Activated B cell treated with CpG ODN at 0.5 μM for 24 hours (primary cell): ENCODE measurements at regions not wholly inside any gene's neighbourhood (a gene's known extent, or its start where the extent isn't known, plus 50 kb on each side); places are given as distances from the start of the nearest gene placed in this dataset.

ENCODE experiments used
- ATAC-seq: fragments of 200-7000 bp; cut with Tn5 transposase; one replicate; pipeline ENCODE4 v1.10.0; 2021; ENCODE audit warnings: low read depth, mild to moderate bottlenecking, moderate library complexity
- CTCF ChIA-PET: fragments of 350-600 bp; sonication (Branson Sonifier 250); formaldehyde crosslinking; loops from one replicate; lab custom pipeline; 2021; ENCODE audit warnings: antibody characterized with exemption; lab: Charles Lee
- POLR2A ChIA-PET: fragments of 350-600 bp; sonication (Branson Sonifier 250); formaldehyde crosslinking; loops from one replicate; lab custom pipeline; 2021; ENCODE audit warnings: antibody characterized with exemption; lab: Charles Lee
- DNase-seq: peaks from one replicate; pipeline ENCODE4 v3.0.0; 2022
- H3K27ac Mint-ChIP-seq: one replicate; pipeline ENCODE4 v1.8.0; 2020; ENCODE audit warnings: mixed read lengths
- H3K27me3 Mint-ChIP-seq: one replicate; pipeline ENCODE4 v1.8.0; 2021; ENCODE audit warnings: mixed read lengths
- H3K36me3 Mint-ChIP-seq: one replicate; pipeline ENCODE4 v1.8.0; 2021; ENCODE audit warnings: low read depth, mixed read lengths
- H3K4me1 Mint-ChIP-seq: one replicate; pipeline ENCODE4 v1.8.0; 2021; ENCODE audit warnings: mixed read lengths
- H3K4me3 Mint-ChIP-seq: one replicate; pipeline ENCODE4 v1.8.0; 2020; ENCODE audit warnings: mild to moderate bottlenecking, mixed read lengths
- H3K9me3 Mint-ChIP-seq: one replicate; pipeline ENCODE4 v1.8.0; 2020; ENCODE audit warnings: mixed read lengths
- intact Hi-C: fragments of 100-400 bp; cut with micrococcal nuclease; formaldehyde crosslinking; loops from one replicate; pipeline ENCODE4 v1.15.1; 2024
- TF ChIP-seq, protein P1 (sequence below): fragments of 200-600 bp; IDR thresholded peaks from one replicate; pipeline ENCODE4 v1.8.0; 2022; ENCODE audit warnings: antibody characterized with exemption, mild to moderate bottlenecking

DNA sequence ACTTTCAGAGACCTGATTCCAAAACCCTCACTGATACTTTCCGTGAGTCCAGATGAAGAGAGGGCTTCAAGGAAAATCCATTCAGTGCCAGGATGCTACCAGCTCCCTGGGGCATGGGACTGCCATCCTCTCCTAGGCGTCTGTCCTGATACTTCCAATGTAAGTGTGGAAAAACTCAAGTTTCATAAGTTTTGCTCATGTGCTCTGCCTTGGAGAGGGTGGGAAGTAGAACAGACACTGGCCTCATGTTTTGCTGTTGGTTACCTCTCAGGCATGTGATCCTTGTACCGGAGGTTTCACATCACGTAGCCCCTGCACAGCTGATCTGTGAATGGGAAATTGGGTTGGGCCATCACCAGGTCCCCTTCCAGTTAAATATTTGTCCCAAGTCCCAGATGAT lies 517.1 kb downstream of the RPS24 start:
- Mint-ChIP-seq H3K9me3 (peaks cover 2% of the 10 kb centered on the region), H3K4me3 (no peak overlapping the region), H3K4me1 (no peaks in the 10 kb centered on the region), H3K36me3 (no peaks in the 10 kb centered on the region), H3K27ac (no peak overlapping the region), H3K27me3 (peaks cover 16% of the 10 kb centered on the region)
- intact Hi-C loops: no loop called here
- ATAC-seq: no peak
- no peak for DNase-seq
- POLR2A ChIA-PET: no interaction called here
- CTCF ChIA-PET: no interaction called here
- TF ChIP-seq, protein P1, sequence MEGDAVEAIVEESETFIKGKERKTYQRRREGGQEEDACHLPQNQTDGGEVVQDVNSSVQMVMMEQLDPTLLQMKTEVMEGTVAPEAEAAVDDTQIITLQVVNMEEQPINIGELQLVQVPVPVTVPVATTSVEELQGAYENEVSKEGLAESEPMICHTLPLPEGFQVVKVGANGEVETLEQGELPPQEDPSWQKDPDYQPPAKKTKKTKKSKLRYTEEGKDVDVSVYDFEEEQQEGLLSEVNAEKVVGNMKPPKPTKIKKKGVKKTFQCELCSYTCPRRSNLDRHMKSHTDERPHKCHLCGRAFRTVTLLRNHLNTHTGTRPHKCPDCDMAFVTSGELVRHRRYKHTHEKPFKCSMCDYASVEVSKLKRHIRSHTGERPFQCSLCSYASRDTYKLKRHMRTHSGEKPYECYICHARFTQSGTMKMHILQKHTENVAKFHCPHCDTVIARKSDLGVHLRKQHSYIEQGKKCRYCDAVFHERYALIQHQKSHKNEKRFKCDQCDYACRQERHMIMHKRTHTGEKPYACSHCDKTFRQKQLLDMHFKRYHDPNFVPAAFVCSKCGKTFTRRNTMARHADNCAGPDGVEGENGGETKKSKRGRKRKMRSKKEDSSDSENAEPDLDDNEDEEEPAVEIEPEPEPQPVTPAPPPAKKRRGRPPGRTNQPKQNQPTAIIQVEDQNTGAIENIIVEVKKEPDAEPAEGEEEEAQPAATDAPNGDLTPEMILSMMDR: no peak

DNA sequence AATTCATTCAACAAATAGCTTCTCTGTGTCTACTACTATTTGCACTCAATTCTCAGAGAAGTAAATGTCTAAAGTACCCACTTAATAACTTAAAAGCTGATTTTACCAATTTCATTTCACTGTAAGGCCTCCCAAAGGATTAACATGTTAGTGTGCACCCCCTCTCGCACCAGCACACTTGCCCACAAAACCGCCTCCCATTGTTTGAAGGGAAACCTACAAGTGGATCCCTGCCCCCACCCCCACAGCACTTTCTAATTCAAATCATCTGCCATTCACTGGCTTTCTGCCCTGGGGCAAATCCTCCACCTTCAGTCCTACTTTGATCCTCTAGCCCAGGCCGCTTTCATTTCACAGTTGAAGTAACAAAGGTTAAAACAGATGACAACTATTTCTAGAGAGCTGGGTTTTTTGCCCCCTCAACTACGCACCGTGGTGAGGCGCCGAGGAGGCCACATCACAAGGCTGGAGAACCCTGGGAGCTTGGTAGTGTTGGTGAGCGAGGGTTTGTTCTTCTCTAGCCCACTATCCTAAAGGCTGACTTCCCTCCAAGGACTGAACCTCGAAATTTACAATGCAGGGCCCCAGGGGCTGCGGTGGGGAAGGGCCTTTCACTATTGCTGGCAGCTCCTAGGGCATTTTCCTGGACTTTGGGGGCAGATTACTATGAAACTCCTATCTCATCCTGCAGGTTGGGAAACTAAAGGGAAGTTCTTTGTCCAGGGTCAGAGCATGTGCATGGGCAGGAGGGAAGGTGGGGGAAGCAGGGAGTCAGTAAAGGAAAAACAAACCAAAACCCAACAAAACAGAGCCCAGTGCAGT lies 517.4 kb upstream of the ZMIZ1 start:
- Mint-ChIP-seq H3K9me3 (peaks cover 2% of the 10 kb centered on the region), H3K27me3 (peaks cover 16% of the 10 kb centered on the region), H3K27ac (no peak overlapping the region), H3K4me3 (no peak overlapping the region), H3K4me1 (no peaks in the 10 kb centered on the region), H3K36me3 (no peaks in the 10 kb centered on the region)
- TF ChIP-seq, protein P1: no peak
- DNase-seq (no peak), ATAC-seq (no peak)
- intact Hi-C loops: no loop called here
- POLR2A ChIA-PET: no interaction called here
- CTCF ChIA-PET: no interaction called here

DNA sequence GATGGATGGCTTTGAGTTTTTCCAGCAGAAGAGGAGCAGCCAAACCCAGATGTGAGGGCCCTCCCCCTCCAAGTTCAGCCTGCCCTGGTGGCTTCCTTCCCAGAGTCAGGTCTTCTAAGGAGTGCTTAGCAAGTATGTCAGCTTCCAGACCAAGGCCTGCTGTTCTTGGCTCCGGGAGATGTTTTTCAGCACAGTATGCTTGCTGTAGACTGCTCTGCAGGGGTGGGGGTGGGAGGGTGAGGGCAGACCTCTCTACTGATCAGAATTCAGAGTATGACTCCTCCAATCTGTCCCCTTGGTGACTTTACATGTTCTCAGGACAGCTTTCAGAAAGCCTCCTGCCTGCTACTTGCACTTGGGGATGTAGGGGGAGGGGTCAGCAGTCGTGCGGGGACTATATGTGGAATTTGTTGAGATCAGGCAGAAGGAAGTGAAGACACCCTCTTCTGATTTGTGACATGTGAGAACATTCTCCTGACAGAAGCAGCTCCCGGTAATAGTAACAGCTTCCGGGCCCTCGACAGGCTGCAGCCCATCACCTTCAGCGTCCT lies 516.4 kb upstream of the ZMIZ1 start:
- ATAC-seq (no peak), DNase-seq (no peak)
- ChIA-PET CTCF (no interaction called here), POLR2A (no interaction called here)
- H3K9me3 Mint-ChIP-seq: peaks cover 2% of the 10 kb centered on the region
- H3K4me3 Mint-ChIP-seq: no peak overlapping the region
- TF ChIP-seq, protein P1: no peak
- H3K4me1 Mint-ChIP-seq: no peaks in the 10 kb centered on the region
- intact Hi-C loops: no loop called here
- no peaks in the 10 kb centered on the region for H3K36me3 Mint-ChIP-seq
- peaks cover 16% of the 10 kb centered on the region for H3K27me3 Mint-ChIP-seq
- H3K27ac Mint-ChIP-seq: no peak overlapping the region

DNA sequence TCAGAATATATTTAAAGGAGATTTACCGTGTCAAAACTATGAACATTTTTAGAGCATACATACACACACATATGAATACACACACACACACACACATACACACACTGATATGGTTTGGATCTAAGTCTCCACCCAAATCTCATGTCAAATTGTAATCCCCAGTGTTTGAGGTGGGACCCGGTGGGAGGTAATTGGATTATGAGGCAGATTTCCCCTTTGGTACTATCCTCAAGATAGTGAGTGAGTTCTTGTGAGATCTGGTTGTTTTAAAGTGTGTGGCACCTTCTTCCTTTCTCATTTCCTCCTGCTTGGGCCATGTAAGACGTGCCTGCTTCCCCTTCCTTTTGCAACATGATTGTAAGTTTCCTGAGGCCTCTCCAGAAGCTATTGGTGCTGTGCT lies 515.0 kb upstream of the ZMIZ1 start:
- Mint-ChIP-seq H3K36me3 (no peaks in the 10 kb centered on the region), H3K27me3 (peaks cover 23% of the 10 kb centered on the region), H3K4me3 (no peak overlapping the region), H3K4me1 (no peaks in the 10 kb centered on the region), H3K27ac (no peak overlapping the region), H3K9me3 (peaks cover 2% of the 10 kb centered on the region)
- intact Hi-C loops: no loop called here
- ATAC-seq (no peak), DNase-seq (no peak)
- POLR2A ChIA-PET: no interaction called here
- CTCF ChIA-PET: no interaction called here
- TF ChIP-seq, protein P1: no peak

DNA sequence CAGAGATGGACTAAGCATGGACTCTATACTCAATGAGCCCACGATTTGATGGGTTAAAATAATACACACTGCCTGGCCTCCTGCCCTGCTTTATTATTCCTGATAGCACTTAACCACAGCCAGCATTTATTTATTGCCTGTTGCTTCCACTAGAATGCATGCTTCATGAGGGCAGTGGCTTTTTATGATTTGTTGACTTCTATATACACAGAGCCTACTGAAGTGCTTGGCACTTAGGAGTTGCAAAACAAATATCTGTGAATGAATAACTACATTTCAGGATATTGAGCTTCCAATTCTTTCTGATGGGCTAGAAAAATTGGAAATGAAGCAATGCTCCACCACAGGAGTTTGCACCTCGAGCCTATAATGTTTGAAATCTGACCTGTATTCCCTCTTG lies 513.6 kb upstream of the ZMIZ1 start:
- DNase-seq (no peak), ATAC-seq (no peak)
- TF ChIP-seq, protein P1: no peak
- ChIA-PET CTCF (no interaction called here), POLR2A (no interaction called here)
- H3K27me3 Mint-ChIP-seq: peaks cover 19% of the 10 kb centered on the region
- H3K36me3 Mint-ChIP-seq: no peaks in the 10 kb centered on the region
- H3K4me3 Mint-ChIP-seq: no peak overlapping the region
- intact Hi-C loops: no loop called here
- no peaks in the 10 kb centered on the region for H3K4me1 Mint-ChIP-seq
- H3K27ac Mint-ChIP-seq: no peak overlapping the region
- peaks cover 2% of the 10 kb centered on the region for H3K9me3 Mint-ChIP-seq
